COR-L47 (cell line): ENCODE measurements at regions not wholly inside any gene's neighbourhood (a gene's known extent, or its start where the extent isn't known, plus 50 kb on each side); places are given as distances from the start of the nearest gene placed in this dataset.

Experiments used
- DNase-seq: peaks from one replicate; lab custom pipeline; 2025; lab: John Stamatoyannopoulos, UW

DNA sequence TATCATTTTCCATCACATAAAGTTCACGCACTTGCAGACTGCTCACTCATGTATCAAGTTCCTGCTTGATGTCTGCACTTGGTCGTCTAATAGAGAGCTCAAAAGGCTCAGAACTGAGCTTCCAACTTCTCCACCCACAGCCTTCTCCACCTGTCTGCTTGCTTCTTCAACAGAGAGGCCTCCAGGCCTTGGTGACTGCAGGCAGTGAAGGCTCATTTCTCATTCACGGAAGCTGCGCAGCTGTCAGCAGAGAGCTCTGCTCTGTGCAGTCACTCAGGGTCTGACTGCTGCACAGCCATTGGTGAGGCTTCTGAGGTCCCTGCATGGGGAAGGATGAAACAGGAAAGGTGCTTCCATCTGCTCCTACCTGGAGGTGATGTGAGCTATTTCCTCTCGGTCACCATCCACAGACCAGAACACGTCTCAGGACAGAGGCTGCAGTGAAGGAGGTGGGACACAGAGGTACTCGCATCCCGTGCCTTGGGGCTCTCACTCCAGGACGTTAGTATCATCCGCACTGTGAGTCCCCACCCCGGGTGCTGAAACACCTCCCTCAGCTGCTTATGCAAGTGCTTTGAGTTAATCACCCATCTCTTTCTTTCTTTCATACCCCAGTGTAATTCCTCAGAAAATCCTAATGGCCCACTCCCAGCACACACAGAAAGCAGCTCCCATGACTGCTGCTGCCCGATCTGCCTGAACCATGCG is 126.2 kb downstream of the TMEM18 start:
- DNase-seq: no peak

DNA sequence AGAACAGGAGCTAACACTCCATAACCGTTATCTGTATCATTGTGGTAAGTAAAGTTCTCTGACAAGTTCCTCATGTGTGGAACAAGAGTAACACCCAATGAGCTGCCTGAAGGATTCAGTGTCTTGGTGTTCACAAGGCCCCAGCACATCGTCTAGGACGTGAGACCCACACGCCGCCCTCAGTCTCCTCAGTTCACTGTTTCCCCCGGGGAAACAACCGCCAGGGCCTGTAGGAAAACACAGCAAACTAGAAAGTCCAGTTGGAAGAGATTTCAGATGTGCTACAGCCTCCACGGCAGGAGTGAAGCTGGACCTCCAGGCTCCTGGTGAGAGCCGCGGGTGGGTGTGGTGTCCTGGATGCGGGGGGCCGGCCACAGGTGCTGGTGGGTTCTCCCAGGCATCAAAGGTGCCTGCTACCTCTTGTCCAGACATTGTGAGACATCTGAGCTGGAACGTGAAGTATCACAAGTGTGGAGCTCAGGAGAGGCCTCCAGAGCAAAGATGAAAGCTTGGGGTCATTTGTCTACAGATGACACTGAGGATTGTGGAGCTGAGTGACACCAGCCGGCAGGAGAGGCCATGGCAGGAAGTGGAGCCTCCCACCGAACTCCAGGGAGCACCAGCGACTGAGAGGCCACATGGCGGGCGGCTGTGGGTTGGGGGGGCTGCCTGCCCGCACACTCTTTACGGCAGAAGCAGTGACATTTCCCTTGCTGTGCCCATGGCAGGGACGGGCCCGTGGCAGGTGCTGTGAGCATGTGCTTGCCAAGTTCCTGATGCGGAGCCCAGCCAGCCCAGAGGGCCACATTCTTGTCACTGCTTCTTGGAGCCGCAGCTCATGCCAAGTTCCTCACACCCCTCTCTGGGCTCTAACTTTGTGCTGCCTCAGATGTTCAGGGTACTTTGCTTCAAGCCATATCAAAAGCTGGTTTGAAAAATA is 131.2 kb downstream of the TMEM18 start:
- no peak for DNase-seq

DNA sequence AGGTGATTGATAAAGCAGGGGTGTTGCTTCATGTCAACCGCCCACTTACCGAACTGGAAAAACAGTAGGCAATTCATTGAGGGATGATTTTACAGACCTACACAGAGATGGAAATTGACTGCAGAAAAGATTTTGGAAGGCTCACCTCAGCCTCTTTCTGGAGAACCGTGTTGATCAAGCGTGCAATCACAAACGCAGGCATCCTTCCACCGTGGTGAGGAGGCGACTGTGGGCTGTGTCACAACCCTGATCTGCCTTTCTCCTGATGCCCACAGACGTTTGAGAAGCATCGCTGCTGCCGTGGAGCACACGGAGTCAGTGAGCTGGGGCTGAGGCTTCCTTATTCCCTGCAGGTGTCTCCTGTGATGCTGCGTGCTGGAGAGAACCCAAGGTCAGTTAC is 132.0 kb downstream of the TMEM18 start:
- no peak for DNase-seq

DNA sequence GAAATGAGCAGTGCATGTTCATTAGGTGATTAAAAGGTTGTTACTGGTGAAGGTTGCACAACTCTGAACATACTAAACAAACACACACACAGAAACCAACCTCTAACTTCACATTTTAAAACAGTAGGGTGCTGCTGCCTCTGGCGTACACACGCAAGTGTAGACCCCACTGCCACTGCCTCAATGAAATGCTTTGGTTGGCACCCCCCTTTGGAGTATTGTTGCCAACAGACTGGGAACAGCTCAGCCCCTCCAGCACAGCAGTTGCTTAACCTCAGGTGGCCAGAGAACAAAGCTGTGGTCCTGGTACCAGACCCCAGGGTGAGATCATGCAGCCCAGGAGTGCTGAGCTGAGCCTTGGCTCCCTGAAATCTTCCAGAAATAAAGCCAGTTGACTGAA is 138.6 kb downstream of the TMEM18 start:
- DNase-seq: no peak

DNA sequence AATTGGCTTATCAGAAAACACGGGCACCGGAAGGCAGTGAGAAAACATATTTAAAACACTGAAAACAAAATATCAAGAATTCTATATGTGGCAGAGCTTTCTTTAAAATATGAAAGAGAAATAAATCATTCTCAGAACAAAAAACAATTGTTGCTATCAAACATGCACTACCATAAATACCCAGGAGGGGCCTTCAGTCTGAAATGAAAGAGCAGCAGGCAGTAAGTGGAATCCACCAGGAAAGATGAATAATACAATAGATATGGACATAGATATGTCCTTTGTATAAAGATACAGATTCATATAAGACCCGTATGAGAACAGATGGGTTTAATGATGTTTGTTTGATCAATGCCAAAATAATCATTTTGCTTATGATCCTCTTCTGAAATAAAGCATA is 142.0 kb downstream of the TMEM18 start:
- peak; percentile 4 for DNase-seq

DNA sequence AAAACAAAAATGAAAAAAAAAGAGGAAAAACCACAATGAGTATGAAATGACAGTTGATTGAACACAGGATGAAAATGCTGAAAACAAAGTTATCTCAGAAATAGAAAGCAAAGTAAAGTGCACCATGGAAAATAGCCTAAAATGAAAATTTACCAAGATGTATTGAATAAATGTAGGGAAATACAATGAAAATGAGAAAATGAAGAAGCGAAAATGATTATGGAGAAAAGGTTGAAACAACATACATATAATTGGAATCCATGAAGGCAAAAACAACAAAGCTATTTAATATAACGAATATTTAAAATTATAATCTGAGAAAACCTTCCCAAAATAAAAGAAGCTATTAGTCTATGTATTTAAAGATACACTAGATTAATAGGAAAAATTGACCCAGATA is 147.4 kb downstream of the TMEM18 start:
- no peak for DNase-seq

DNA sequence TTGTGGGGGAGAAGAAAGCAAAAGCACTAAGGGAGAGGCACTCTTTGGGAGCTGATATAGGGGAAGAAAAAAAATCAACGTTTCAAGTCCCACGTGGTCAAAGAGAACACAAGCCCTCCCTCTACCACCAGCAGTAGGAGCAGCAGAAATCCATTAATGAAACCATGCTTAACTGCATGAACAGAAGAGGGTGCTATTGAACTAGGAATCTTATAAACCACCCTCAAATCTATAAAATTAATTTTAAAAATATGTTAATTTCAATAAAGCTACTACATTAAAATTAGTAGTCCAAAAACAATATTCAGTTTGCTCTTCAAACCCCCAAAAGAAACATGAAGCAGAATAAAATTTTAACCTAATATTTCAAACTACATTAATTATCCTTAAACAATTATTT is 147.8 kb downstream of the TMEM18 start:
- peak; percentile 61 for DNase-seq

DNA sequence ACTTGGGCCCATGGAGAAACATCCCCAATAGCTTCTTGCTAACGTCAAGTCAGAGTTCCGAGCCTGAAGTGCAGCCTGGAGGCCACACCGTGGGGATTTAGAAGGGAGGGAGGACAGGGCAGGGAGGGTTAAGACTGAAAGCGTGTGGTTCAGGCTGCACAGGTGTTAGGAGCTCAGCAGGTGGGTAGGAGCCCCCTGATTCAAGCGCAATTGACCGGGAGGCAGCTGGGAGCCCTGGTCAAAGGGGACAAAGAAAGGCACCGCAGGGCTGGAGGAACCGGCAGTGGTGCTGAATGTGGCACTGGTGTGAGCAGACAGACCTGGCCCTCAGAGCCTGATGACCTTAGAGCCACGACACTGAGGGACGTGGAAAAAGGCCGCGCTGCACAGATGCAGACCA is 149.6 kb downstream of the TMEM18 start:
- no peak for DNase-seq

DNA sequence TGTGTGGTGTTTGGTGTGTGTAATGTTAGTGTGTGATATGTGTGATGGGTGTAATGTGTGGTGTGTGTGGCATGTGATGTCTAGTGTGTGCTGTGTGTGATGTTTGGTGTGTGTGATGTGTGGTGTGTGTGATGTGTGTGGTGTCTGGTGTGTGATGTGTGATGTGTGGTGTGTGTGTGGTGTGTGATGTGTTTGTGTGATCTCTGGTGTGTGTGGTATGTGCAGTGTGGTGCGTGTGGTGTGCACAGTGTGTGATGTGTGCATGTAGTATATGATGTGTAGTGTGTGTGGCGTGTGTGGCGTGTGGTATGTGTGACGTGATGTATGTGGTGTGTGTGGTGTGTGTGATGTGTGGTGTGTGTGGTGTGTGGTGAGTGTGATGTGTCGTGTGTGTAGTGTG is 150.3 kb downstream of the TMEM18 start:
- no peak for DNase-seq

DNA sequence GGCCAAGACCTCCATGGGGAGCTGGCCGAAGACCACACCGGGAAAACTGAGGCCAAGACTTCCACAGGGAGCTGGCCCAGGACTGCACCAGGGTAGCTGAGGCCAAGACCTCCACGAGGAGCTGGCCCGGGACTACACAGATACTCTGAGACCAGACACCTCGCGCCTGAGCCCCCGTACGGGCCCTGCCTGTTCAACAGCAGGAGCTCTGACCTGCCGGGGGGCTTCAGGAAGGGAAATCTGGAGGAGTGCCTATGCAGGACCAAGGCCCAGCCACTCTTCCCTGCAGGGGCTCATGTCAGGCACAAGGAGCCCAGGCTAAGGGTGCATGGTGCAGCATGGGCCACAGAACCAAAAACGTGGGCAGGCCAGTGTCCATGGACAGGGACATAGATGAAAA is 151.6 kb downstream of the TMEM18 start:
- no peak for DNase-seq

DNA sequence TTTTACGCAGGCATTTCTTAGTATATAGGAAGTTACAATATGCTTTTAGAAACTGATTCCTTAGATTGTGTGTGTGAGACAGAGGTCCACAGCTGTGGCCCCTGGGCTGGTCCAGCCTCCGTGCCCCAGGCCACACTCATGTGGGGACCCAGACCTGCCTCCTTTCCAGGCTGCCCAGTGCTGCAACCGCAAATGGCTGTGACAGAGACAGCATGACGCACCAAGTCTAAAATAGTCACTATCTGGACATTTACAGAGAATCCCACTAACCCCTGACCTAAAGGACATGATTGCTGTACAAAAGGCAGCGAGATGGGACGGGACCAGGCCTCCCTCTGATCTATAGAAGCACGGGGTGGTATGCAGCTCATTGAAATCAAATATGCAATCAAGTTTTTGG is 152.2 kb downstream of the TMEM18 start:
- DNase-seq: no peak

DNA sequence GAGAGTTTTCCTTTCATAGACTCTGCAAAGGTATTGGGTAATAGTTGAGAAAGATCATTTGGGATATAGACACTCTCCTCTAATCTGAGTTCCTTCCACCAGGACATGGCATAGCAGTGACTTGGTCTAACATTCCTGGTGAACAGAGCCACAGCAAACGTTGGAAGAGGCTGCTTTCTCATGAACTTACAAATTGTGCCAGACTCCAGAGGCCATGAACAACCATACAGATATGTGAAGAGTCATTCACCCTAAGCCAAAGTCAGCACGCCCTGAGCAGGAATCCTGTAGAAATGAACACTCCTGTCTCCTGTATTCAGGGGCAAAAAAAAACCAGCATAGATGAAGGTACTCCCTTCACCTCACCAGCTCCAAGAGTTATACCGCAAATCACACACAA is 152.8 kb downstream of the TMEM18 start:
- no peak for DNase-seq

DNA sequence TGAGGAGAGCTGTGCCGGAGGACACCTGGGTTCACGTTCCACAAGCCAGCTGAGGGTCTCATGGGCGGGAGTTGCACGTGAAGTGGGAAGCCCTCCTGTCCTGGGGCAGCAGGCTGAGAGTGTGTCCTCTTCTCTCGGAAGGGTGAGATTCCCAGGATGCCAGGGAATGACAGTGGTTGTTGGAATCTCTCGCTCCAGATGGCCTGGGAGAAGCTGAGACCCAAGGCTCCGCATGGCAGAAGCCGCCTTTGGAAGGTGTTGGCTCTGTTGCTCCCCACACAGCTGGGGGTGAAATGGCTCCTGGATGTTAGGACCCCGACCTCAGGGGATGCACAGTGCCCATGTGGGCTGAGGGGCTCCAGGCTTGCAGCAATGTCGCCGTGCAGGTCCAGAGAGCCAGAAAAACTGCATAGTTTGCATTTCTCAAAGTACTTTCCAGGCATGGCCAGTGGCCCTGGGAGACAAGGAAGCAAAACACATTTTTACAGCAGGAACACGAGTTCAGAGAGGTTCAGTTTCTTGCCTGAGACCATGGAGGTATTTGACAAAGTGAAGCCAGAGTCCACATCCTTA is 153.4 kb downstream of the TMEM18 start:
- DNase-seq: no peak

DNA sequence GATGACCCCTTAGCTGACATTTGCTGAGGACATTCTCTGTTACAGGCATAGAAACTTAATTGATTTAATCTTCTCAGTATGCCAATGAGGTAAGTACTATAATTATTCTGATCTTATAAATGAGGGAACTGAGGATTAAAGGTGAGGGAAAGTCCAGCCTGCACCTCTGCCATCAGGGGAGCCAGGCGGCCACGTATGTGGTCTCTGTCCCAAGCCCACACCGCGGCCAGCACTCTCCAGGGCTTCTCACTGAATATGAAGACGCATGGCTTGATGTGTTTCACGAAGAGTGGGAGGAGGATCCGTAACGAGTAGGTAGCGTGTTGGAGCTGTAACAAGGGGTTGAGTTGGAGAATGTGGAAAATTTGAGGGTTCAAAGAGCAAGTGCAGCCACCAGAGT is 154.4 kb downstream of the TMEM18 start:
- no peak for DNase-seq

DNA sequence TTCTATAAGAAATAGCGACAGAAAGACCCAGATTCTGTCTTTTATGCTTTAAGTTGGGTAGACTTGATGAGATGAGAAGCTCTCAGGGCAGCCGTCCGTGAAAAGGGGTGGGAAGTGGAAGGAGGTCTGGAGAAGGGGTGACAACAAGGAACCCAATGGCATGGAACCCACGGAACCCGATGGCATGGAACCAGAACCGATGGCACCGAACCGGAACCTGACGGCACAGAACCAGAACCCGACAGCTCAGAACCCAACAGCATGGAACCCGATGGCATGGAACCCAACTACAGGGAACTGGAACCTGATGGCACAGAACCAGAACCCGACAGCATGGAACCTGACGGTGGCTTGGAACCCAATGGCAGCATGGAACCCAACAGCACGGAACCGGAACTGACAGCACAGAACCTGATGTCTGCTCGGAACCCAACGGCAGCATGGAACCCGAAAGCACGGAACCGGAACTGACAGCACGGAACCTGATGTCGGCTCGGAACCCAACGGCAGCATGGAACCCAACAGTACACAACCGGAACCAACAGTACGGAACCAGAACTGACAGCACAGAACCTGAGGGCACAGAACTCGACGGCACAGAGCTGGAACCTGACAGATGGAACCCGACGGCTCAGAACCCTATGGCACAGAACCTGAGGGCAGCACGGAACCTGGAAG is 155.2 kb downstream of the TMEM18 start:
- no peak for DNase-seq

DNA sequence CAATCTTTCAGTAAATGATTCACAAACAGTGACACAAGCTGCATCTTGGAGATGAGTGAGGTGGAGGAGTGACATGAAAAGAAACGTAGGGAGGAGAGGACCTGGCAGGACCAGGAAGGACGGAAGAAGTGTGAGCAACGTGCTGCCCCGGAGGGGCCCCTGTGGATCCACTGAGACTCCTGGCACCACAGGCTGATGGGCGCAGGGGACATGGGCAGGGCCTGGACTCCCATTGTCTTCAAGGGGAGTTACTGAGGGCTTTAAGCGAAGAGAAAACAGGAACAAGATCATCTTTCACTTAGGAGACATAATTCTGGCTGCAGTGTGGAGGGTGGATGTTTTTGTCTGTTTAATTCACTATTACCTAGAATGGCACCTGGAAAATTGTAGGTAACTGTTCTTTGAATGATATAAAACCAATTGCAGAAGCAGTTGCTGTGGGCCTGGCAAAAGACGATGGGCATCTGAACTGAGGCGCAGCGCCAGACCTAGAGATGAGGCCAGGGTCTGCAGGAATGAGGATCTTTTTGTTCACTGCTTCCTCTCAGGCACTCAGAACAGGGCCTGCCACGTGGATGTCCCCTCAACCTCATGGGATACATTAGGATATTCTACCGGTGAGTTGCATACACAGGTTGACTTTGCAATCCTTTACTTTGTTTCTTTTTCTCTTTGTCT is 156.4 kb downstream of the TMEM18 start:
- DNase-seq: no peak

DNA sequence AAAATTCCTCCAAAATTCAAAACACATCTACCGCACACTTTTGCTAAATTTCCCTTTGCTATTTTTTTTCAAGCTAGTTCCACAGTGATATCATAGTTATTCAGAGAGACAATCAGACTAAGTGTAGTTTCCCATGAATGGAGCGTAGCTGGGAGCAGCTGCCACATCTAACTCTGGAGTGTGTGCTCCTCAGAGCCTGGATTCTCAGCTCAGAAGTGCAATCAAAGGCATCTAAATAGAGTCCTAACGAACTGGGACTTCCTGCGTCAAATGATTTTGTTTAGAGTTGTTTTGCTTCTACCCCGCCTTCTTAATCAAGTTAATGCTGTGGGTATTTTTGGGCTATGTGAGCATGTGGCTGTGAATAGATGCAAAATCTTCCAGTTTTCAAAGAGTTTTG is 160.3 kb downstream of the TMEM18 start:
- no peak for DNase-seq

DNA sequence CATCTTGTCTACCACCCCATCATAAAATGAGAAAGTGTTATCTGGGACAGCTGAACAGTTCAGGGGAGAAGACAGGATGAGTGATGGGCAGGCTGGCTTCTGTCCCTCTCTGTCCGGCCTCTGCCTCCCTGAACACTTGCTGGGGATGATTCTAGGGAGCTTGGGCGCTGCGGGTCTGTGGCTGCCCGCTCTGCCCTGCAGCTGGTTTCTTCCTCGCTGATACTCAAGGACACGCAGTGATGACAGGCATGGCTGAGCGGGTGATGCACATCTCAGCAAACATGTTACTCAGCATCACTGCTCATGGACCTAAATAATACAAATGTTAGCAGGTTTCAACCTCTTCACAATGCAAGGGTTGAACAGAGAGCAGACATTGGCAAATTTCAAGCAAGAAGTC is 161.1 kb downstream of the TMEM18 start:
- no peak for DNase-seq

DNA sequence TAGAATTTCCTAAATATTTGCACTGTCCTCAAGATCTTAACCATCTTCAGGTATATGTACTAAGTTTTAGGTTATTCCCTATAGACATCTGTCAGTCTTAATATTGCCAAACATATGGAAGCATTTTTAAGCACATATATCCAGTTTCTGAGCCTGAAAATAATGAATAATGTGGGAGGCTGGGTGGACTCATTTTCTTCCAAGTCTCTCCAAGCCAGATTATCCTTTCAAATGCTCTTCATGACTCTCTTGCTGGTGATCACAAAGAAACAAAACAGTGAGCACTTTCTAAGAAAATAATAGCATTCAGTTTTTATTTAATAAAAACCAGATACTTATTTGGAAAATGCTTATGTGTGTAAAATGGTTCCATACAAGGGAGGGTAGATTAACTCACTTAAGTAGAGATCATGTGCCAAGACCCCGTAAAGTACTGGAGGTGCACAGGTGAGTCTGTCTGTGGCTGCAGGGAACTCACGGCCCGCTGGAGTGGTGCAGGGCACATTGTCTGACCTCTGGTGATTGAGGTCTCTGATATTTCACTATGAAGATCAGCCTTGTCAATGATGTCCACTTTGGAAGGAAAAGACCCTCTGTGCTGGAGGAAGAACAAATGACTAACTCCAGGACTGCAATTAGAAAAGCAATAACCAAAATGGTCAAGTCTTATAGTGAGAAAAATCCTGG is 161.6 kb downstream of the TMEM18 start:
- DNase-seq: no peak

DNA sequence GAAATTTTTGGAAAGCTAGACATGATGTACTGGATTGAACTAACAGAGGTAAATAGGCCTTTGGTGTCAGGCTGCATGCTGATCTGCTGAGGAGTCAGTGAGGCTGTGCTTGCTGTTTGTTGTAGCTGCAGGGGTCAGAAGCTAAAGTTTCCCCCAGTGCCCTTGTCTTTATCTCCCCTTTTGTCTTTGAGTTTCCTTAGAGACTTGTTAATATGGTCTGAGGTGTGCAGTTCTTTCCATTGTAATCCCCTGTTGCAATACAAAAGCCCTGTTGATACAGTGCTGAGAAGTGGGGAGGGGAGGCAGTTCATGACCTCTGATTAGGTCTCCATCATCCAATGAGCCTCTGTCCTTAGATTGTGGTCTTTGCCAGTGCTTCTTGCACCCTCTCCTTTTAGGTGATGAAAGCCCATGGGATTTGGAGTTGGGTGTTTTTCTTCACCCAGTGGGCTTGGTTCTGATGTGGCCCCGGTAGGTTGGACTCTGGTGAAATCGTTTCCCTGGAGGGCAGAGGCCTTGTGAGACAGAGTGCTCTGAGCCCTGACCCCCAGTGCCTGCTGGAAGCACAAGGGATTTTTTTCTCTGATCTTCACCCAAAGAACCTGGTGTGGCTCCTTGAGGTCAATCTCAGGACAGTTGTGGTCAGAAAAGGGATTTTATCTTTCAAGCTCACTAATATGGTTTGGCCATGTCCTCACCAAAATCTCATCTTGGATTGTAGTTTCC is 163.1 kb downstream of the TMEM18 start:
- DNase-seq: no peak

DNA sequence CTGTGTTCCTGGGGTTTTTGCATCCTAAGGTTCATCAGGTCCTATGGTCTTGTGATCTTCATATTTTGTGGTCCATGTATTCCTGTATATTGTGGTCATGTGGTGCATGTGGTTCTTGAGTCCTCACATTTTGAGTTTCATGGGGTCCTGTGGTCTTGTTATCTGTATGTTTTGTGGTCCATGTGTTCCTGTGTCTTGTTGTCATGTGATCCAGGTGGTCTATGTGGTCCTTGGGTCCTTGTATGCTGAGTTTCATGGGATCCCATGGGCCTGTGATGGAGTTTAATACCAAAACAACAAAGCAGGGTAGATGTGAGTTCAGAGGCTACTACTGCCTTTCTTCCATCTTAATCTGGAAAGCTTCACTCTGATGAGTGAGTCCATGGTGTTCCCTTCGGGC is 166.4 kb downstream of the TMEM18 start:
- no peak for DNase-seq
